HG02852 (cell line): ENCODE measurements at regions not wholly inside any gene's neighbourhood (a gene's known extent, or its start where the extent isn't known, plus 50 kb on each side); places are given as distances from the start of the nearest gene placed in this dataset.
A peak's percentile ranks its signal among the peaks of the same experiment; 100 is the strongest.

ENCODE experiments used
- ATAC-seq: cut with Tn5 transposase; IDR thresholded peaks from one replicate; pipeline ENCODE4 v1.9.1; 2021; ENCODE audit warnings: mild to moderate bottlenecking, moderate library complexity; ENCODE audit not compliant: unreplicated experiment

DNA sequence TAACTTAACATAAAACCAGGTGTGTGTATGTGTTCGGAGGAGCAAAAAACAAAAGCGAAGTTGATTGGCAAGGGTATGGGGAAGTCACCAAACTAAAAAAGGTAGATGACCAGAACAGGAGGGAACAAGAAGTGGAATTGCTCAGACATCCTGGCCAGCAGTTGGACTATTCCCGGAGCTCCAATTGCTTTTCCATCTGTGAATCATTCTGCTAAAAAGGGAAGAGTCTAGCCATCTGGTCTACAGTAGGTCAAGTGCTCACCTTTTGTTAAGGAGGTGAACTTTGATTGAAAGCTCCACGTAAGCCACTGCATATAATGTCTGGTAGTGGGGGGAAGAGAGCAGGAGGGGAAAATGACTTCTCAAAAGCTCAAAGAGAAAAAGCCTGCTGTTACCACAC is 50.0 kb upstream of the BET1 start:
- no peak for ATAC-seq

DNA sequence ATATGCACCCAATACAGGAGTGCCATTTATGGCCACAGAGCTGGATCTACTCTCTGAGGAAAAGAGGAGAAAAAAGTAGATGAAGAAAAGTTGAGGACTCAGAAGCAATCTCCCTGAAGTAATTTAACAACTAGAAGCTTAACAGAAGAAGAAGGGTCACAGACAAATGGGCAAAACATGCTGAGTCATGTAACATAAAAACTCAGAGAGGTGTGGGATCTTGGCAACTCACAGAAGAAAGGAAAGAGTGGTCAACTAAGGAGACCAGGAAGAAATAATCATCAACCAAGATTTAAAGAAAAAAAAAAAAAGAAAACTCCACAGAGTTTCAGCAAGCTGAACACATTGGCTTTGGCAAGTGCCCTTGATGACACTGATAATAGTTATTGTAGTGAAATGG is 51.8 kb upstream of the BET1 start:
- no peak for ATAC-seq

- ATAC-seq, result no peak
Observed at GRCh38 chr7:94056796-94057207, 52.6 kb upstream of the BET1 start.

- no peak for ATAC-seq
Observed at GRCh38 chr7:94057955-94058354, 53.8 kb upstream of the BET1 start.

GRCh38 chr7:94059746-94060145 is 55.6 kb upstream of the BET1 start:
- ATAC-seq, result peak; percentile 85

GRCh38 chr7:94060752-94061151 is 56.6 kb upstream of the BET1 start:
- no peak for ATAC-seq

DNA sequence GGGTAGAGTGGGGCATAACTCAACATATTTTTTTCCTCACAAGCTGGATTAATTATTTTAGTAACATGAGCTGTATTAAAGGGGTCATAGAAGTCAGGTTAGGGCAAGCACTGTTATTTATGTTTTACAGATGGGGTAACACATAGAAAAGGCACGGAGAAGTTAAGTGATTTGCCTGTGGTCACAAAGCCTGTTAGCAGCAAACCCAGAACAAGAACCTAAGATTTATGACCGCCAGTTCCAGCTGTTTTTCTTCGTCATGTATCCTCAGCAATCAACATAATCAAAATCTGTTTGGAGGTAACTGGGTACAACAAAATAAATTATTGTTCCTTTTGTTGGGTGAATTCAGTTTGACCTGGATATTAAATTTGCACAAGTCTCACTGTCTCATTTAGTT is 57.2 kb upstream of the BET1 start:
- ATAC-seq, result no peak

DNA sequence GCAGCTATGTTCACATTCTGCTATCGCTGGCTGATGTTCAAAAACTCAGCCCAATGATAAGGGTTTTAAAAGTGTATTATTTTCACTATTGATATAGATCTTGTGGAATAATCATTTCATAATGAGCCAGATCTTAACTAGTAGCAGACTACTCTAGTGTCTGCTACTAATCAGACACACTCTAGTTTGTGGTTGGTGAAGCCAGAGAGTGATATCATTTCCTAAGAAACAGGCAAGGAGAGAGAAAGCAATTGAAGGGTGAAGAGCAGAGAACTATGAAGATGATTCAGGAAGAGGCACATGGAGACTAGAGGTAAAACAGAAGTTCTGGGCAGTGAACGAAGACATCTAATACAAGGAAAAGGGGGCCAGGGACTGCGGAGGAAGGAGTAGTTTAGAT is 58.2 kb upstream of the BET1 start:
- no peak for ATAC-seq

DNA sequence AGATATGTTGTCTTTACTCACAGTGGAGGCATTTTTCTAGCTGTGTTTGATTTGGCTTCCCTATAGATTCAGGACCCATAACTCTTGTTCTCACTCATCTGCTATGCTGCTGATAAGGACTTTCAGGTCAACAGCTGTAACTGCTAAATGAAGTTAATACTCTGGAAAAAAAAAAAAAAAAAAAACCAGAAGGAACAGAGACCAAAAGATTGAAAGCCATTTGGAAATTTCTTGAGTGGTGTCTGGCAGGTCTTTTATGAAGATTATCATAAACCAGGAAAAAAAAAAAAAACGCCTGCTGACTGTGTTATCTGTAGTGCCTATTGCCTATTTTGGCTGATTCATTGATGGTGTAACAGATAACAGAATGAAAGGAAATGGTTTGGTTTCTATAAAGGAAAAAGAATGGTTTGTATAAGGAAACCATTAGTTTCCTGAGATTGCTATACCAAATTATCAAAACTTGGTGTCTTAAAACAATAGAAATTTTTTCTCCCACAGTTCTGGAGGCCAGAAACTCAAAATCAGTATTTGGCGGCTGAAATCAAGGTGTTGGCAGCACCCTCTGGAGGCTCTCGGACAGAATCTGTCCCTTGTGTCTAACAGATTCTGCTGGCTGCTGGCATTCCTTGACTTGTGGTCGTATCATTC is 60.5 kb upstream of the BET1 start:
- ATAC-seq, result no peak

DNA sequence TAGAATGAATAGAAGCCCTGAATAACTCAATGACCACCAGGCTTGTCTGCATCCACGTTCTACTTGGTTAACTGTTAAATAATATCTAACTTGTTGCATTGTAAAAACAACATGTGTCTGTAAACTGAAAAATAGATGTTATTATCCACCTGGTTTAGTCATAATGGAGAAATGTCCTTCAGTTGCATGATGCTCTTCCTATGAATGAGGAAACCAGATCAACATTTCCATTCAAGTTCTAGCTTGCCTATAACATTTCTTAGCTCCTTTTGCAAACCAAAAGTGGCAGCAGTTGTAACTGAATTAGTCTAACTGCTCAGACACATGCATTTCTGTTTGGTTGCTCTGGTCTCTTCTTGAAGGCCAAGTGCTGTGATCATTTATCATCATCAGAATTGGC is 62.9 kb upstream of the BET1 start:
- no peak for ATAC-seq

- no peak for ATAC-seq
Observed at GRCh38 chr7:94067506-94067905, 63.4 kb upstream of the BET1 start.

GRCh38 chr7:94069162-94069739 is 65.1 kb upstream of the BET1 start:
- ATAC-seq, result peak; percentile 89

DNA sequence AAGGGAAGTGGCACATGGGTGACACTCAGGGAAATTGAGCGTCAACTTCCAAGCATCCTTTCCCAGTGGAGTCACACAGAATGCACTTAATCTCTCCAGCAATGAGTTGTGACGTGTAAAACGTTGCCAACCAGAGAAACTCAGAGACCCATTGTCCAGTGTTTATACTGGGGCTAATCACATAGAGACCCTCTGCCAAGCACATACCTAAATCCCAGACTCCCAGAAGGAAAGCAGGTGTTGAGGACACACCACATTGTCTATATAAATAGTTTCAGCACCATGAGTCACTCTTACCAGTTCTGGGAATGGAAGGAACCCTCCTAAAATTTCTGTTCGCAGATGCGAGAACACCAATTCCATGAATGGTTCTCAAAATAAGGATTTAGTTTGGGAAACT is 76.4 kb upstream of the BET1 start:
- ATAC-seq, result no peak

DNA sequence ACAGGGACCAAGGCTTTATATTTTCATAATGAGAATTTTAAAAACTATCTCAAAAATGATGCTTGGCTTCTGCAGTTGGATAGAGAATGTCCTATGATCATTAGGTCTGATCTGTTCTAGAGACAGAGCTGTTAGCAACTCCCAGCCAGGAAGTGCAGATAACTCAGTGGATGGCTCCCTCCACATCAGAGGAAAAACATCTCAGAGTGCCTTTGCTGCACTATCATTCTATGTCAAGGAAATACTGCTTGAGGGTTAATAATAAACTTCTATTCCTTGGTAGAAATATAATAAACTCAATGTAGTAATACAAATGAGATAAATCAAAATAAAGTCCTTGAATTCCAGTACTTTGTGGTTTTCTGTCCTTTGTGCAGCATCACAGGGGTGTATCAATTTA is 78.0 kb upstream of the BET1 start:
- no peak for ATAC-seq

DNA sequence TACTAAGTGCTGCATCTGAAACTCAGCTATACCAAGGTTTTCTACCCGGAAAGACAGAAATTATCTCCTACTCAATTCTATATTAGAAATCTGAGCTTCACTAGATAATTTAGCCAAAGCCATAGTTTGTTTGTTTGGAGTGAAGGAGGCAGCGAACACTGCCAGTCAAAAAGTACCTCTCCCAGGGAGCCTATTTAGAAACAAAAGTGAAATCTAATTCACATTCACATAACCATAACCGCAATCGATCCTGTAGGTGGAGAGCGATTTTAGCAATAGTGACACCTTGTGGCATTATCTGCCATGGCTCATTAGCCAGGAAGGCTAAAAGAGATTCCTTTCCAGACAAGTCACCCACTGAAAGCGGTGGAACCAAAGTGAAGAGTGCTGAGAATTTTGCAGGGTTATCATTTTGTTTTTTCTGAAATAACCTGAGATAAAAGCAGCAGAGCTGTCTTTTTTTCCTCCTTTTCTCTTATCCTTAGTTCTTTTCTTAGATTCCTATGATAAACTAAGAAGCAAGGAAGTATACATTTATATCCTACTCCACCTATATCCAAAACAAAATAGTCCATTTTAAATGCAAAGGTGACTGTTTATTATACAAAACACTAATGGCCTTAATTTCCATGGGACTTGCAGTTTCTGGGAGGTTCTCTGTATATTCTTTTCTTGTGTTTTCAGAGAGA is 83.7 kb upstream of the BET1 start:
- ATAC-seq, result peak; percentile 96

DNA sequence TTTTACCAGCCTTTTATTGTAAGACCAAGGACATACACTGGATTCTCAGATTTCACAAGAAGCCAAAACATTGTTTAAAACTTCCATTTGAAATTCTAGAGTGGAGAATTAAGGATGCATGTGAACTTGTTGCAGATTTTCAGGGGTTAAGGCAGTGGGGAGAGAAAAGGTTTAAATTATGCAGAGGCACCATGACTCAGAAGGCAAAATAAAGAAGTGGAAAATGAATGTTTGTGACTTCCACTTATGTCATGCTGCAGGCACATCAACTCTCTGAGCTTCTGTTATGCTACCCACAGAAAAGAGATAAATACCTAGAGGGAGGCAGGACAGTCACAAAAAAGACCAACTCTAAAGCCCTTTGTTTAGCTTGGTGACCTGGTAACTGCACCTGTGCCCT is 84.4 kb upstream of the BET1 start:
- no peak for ATAC-seq

DNA sequence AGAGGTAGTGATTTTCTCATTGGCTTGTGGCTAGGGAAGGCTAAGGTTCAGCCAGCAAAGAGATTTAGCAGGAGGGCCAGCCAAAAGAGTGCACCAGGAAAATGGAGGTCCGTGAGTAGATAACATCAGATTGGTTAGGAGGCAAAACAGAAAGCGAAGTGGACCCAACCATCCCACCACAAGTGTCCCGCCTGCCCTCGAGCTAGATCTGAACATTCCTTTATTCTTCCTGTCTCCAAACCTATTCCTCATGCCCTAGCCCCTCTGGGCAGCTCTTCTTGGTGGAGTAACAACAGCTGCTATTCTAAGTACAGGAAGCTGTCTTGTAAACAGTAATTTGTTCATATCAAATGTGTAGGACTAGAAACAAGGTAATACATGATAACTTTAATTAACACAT is 85.7 kb upstream of the BET1 start:
- no peak for ATAC-seq

GRCh38 chr7:94092980-94093379 is 88.8 kb upstream of the BET1 start:
- no peak for ATAC-seq

DNA sequence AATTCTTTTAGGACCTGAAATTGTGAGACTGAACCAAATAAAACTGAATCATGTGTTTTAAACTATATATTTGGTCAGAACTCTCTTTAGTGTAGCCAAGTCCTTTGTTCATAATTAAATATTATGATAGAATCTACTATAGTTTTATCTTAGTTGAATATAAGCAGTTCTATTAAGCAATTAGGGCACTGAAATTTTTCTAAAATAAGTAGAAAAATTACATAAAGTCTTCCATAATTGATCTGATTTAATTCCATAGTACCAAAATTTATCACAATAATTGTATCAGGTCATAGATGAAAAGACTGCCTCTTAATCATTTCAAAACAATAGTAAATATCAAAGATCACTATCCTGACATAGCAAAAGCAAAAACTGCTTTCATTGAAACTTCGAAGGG is 90.1 kb upstream of the BET1 start:
- no peak for ATAC-seq

- ATAC-seq, result no peak
Observed at GRCh38 chr7:94095316-94096009, 91.3 kb upstream of the BET1 start.

DNA sequence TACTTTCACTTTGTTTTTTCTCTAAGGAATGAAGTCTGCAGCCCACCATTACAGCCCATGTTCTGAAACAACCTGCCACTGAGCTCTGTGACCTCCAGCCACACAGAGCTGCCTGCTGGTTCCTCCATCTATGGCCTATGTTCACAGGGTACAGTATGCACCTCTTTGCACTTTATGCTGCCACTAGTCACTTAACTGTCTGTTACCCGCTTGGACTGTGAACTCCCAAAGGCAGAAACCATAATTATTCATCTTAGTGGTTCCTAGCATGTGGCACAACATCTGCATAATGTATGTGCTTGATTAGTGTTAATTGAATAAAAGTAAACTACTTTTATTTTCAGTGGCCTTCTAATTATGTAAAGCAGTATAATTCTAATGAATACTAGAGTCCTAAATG is 95.5 kb upstream of the BET1 start:
- ATAC-seq, result no peak

GRCh38 chr7:94100723-94101345 is 96.7 kb upstream of the BET1 start:
- no peak for ATAC-seq
